GM21526 (cell line): ENCODE measurements at regions not wholly inside any gene's neighbourhood (a gene's known extent, or its start where the extent isn't known, plus 50 kb on each side); places are given as distances from the start of the nearest gene placed in this dataset.
"Not testable (repeated sequence)": the region's sequence is repeated elsewhere in the genome, so short reads cannot be mapped to it uniquely, and the experiment has no call there.

Source experiments
- ATAC-seq: cut with Tn5 transposase; IDR thresholded peaks from one replicate; pipeline ENCODE4 v1.9.1; 2021; ENCODE audit warnings: moderate library complexity; ENCODE audit not compliant: unreplicated experiment, low FRiP score

GRCh38 chr12:83870921-83871599 lies 1041.5 kb downstream of the SLC6A15 start:
- not testable (repeated sequence) for ATAC-seq

DNA sequence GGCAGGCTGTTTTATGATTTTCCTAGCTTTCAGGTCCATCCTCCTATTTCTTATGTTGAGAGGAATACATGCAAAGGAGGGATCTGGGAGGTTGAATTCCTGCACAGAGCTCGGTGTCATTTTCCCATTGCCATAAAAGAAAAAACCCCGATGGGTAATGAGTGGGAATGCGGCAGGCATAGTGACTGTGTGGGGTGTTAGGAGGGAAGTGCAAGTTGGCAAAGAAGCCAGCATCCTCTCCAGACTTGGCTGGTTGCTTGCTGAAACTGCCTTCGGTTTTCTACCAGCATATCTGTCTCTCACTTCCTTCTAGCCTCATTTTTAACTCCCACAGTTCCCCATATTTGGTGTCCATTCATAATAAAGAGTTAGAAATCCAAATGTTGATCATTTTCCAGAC lies 1046.1 kb downstream of the SLC6A15 start:
- ATAC-seq, result no peak

- no peak for ATAC-seq
Measured at GRCh38 chr12:83865431-83865830, 1047.2 kb downstream of the SLC6A15 start.

DNA sequence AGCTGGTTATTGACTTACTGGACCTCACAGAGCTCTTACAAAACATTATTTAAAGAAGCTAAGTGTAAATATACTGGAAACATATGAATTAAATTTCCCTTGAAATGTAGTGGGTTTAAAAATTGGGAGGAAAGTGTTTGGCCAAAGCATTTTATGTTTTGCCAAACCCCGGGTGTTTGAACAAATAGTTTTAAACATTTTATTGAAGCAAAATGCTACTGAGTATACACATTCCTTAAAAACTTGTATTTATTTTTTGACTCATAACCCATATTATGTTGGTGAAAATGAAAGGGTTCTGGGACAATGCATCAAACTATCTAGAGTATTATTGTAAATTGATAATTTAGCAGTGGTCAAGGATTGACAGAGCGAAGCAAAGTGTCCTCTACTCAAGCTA lies 1048.5 kb downstream of the SLC6A15 start:
- no peak for ATAC-seq

- ATAC-seq, result no peak
Measured at GRCh38 chr12:83859021-83859420, 1053.6 kb downstream of the SLC6A15 start.

DNA sequence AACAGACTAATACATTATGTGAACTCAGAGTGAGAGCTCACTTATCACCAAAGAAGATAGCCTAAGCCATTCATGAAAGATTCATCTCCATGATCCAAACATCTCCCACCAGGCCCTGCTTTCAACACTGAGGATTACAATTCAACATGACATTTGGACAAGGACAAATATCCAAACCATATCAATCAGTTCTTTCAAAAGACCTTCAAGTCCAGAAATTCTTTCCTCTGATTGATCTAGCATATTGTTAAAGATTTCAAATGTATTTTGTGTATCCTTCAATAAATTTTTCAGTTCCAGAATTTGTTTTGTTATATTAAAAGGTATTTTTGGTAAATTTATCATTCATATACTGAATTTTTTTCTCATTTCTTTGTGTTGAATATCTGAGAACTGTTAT lies 1055.8 kb downstream of the SLC6A15 start:
- ATAC-seq, result no peak

DNA sequence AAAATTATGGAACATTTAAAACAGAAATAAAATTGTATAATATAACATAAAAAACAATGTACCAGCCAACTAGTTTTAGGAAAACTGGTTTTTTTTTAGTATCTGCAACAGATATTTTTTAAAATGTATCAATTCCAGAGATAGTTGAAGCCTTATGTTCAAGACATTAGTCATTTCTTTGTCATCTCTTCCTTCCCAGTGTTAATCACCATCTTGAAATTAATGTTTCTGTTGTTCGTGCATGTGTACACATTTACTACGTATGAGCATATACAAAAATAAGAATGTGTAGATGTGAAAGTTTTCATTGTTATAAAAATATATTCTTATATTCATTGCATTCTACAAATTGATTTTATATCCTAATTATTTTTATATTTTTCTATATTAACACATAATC lies 1062.1 kb downstream of the SLC6A15 start:
- no peak for ATAC-seq

GRCh38 chr12:83848702-83849101 lies 1063.9 kb downstream of the SLC6A15 start:
- ATAC-seq, result no peak

- no peak for ATAC-seq
Measured at GRCh38 chr12:83843541-83843940, 1069.1 kb downstream of the SLC6A15 start.

DNA sequence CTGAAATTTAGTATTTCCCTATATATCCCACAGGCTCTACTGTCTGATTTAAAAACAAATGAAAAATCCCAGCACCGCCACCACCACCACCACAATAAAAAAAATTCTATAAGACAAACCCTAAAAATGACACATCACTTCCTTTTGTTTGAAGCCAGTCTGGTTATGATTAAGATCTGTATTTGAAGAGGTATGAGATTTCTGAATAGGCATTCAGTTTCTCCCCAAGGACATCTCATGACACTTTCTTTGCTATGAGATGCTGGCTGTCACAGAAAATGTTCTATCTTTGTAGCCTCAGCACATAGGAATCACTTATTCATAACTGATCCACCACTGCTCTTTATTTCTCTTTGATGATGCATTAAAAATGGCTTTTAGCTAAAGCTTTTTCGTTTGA lies 1071.0 kb downstream of the SLC6A15 start:
- no peak for ATAC-seq

GRCh38 chr12:83827860-83828259 lies 1084.7 kb downstream of the SLC6A15 start:
- no peak for ATAC-seq

- no peak for ATAC-seq
Measured at GRCh38 chr12:83827193-83827592, 1085.4 kb downstream of the SLC6A15 start.

DNA sequence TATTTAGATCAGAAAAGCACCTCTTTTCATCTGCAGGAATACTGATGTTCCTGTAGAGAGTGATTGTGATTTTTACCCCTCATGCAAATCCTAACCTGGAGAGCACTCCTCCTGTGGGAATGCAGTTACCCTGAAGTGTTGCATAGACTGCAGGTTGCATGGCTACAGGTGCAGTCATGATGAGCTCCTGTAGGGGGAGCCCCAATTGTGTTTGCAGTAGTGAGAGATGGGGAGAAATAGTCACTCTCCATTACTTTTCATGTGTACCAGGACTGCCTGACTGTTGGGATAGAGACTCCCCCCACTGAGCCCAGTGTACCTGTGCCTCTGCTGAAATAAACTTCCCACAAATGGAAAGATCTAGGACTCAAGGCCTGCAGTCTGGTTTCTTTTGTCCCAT lies 1086.5 kb downstream of the SLC6A15 start:
- peak; percentile 65 for ATAC-seq

- ATAC-seq, result no peak
Measured at GRCh38 chr12:83823386-83824045, 1089.1 kb downstream of the SLC6A15 start.

- no peak for ATAC-seq
Measured at GRCh38 chr12:83821967-83822366, 1090.6 kb downstream of the SLC6A15 start.

DNA sequence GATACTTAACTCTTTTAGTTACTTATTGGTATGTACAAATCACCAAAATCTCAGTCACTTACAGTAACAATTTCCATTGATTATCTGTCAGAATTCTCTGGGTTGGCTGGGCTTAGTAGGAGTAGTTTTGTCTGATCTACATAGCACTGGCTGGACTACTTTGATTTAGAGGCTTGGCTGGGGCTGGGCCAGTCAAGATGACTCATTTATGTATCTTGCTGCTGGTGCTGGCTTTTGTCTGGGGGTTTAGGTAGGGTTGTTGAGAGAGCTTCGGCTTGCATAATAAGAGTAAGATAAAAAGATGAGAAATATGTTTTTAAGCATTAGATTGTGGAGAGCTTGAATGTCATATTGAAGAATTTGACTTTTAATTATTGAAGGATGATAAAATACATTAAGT lies 1093.7 kb downstream of the SLC6A15 start:
- no peak for ATAC-seq

- no peak for ATAC-seq
Measured at GRCh38 chr12:83817730-83818129, 1094.9 kb downstream of the SLC6A15 start.

GRCh38 chr12:83808591-83808990 lies 1104.0 kb downstream of the SLC6A15 start:
- no peak for ATAC-seq

GRCh38 chr12:83807871-83808270 lies 1104.7 kb downstream of the SLC6A15 start:
- ATAC-seq, result no peak

DNA sequence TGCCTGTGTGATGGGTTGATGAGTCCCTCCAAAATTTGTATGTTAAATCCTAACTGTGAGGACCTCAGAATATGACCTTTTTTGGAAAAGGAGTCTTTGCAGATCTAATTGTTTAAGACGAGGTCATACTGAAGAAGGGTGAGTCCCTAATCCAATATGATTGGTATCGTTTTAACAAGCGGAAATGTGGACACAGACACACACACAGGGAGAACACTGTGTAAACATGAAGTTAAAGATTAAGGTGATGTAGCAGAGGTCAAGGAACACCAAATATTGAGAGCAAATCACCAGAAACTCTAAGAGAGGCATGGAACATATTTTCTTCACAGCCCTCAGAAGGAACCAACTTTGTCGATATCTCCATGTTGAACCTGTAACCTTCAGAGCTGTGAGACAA lies 1106.7 kb downstream of the SLC6A15 start:
- ATAC-seq, result no peak

DNA sequence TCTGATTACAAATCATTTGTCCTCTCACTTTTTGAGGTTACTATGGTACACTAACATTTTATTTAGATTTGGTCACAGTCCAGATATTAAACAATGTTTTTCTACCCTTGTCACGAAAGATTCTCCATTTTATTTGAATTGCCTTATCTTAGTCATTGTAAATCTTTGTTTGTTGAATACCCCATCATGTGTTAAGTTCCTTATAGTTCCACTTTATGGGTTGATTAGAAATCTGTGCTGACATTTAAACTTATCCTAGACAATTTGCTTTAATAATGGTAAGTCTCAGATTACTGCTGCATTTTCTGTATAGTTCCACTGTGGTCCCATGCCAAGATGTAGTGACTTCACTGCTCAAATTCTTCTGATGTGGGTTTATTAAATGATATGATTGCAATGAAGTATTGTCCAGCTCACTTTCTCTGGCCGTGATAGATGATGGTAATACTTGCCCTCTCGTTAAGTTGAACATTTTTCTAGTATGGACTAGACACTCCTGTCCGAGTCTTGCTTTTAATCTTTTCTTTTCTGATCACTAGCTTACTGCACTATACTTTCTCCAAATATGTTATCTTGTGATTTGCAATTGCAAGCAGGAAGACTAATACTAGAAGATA lies 1107.3 kb downstream of the SLC6A15 start:
- no peak for ATAC-seq

GRCh38 chr12:83801972-83802371 lies 1110.6 kb downstream of the SLC6A15 start:
- no peak for ATAC-seq
